Body of pancreas (tissue), 4 donors: ENCODE measurements at regions not wholly inside any gene's neighbourhood (a gene's known extent, or its start where the extent isn't known, plus 50 kb on each side); places are given as distances from the start of the nearest gene placed in this dataset.

Experiments used
- CTCF ChIP-seq, 7 experiments: fragments of 450-650 bp in 4 of 7; fragments of 200-600 bp in 3 of 7; sonication (generic) in 3 of 7; IDR thresholded peaks; one replicate each; pipeline ENCODE4 v1.5.1; 2016 to 2019; ENCODE audit warnings: antibody characterized with exemption in 7 of 7
- POLR2A ChIP-seq, 3 donors: fragments of 450-650 bp; IDR thresholded peaks; one replicate each; pipeline ENCODE4 v1.6.1; 2016; ENCODE audit warnings: antibody characterized with exemption in 3 of 3, mild to moderate bottlenecking in 2 of 3

- TF ChIP-seq CTCF (IDR thresholded peaks at IDR 0.05) (no peak), POLR2A (IDR thresholded peaks at IDR 0.05) (no peak)
Observed at GRCh38 chr2:7846607-7847006, 835.2 kb upstream of the ID2 start.
